Astrocyte of the cerebellum (primary cell): ENCODE measurements at regions not wholly inside any gene's neighbourhood (a gene's known extent, or its start where the extent isn't known, plus 50 kb on each side); places are given as distances from the start of the nearest gene placed in this dataset.

Experiments used
- DNase-seq: peaks from one replicate; pipeline ENCODE4 v3.0.0-alpha.2; 2011; ENCODE audit warnings: low read depth
- H3K4me3 ChIP-seq: 2 replicates; pipeline ENCODE4 v1.5.1; 2011; ENCODE audit warnings: mild to moderate bottlenecking, low read depth, low read length, moderate library complexity
- CTCF ChIP-seq: IDR thresholded peaks from 2 replicates; pipeline ENCODE4 v1.5.1; 2012; ENCODE audit warnings: low read length, low read depth, moderate library complexity, mild to moderate bottlenecking; ENCODE audit errors: missing control alignments
- in situ Hi-C: cut with HindIII; loops from 2 replicates; pipeline ENCODE4 v1.10.0; 2017; ENCODE audit warnings: low sequenced_read_pairs

DNA sequence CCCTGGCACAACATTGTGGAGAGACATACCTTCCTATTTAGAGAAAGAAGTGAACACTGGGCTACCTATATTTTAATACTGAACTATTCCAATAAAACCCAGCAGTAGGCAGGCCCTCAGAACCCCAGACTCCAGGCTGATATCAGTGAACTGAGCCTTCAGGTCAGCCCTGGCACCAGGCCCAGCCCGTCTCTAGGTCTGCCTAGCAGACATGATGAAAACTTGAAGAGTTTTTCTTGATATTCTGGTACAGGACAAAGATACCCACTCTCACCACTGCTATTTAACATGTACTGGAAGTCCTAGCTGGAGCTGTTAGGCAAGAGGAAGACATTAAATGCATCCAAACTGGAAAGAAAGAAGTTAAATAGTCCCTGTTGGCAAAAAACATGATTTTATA, 396.6 kb upstream of the SPRY2 start:
- H3K4me3 ChIP-seq = no peak overlapping the region
- DNase-seq = no peak
- TF ChIP-seq CTCF = no peak
- in situ Hi-C loops = no loop called here

GRCh38 chr13:80727321-80727975, 386.5 kb upstream of the SPRY2 start:
- in situ Hi-C loops = no loop called here
- no peak for DNase-seq
- no peak overlapping the region for H3K4me3 ChIP-seq
- TF ChIP-seq CTCF = no peak

DNA sequence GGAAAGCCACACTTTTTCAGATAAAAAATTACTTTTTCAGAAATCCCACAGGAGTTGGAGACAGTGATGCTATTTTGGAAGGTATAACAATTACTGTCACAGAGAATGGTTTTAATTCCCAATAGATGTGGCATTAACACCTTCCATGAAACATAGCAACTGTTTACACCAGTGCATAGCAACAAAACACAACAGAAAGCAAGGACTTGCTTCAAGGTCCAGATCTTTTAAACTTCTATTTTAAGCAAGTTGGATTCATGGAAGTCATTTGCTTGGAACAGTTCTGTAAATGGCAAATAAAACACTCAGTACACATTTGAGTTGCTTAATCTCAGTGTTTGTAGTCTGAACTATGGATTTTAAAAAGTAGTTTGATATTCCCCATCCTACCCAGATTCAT, 385.9 kb upstream of the SPRY2 start:
- in situ Hi-C loops = no loop called here
- no peak for TF ChIP-seq CTCF
- H3K4me3 ChIP-seq = no peak overlapping the region
- DNase-seq = no peak

GRCh38 chr13:80721689-80722088, 380.8 kb upstream of the SPRY2 start:
- no peak for TF ChIP-seq CTCF
- no peak for DNase-seq
- no peak overlapping the region for H3K4me3 ChIP-seq
- in situ Hi-C loops = no loop called here

- in situ Hi-C loops = no loop called here
- H3K4me3 ChIP-seq = no peak overlapping the region
- TF ChIP-seq CTCF = no peak
- no peak for DNase-seq
These were observed 378.0 kb upstream of the SPRY2 start for GRCh38 chr13:80718970-80719369.

GRCh38 chr13:80717776-80718175, 376.9 kb upstream of the SPRY2 start:
- TF ChIP-seq CTCF = no peak
- in situ Hi-C loops = no loop called here
- no peak overlapping the region for H3K4me3 ChIP-seq
- DNase-seq = no peak
